Sigmoid colon (tissue), 6 donors: ENCODE measurements at regions not wholly inside any gene's neighbourhood (a gene's known extent, or its start where the extent isn't known, plus 50 kb on each side); places are given as distances from the start of the nearest gene placed in this dataset.

Source experiments
- DNase-seq: peaks from one replicate; pipeline ENCODE4 v3.0.0-alpha.2; 2019
- H3K27ac ChIP-seq, 4 donors: fragments of 200-600 bp; sonication (generic); one replicate each; pipeline ENCODE4 v1.5.1; 2016 to 2019; ENCODE audit warnings: mild to moderate bottlenecking in 1 of 4
- H3K27me3 ChIP-seq, 3 donors: fragments of 200-600 bp; sonication (generic); one replicate each; pipeline ENCODE4 v1.5.1; 2019; ENCODE audit warnings: mild to moderate bottlenecking in 1 of 3
- H3K36me3 ChIP-seq, 4 donors: fragments of 200-600 bp; sonication (generic); one replicate each; pipeline ENCODE4 v1.5.1; 2016 to 2019
- H3K4me1 ChIP-seq, 4 donors: fragments of 200-600 bp; sonication (generic); one replicate each; pipeline ENCODE4 v1.5.1; 2017 to 2019
- H3K4me3 ChIP-seq, 4 donors: fragments of 200-600 bp; sonication (generic); one replicate each; pipeline ENCODE4 v1.5.1; 2017 to 2019; ENCODE audit warnings: mild to moderate bottlenecking in 2 of 4, moderate library complexity in 1 of 4
- H3K9me3 ChIP-seq, 4 donors: fragments of 200-600 bp in 3 of 4; sonication (generic) in 3 of 4; one replicate each; pipeline versions ENCODE4 v1.5.1 to v1.6.1; 2013 to 2019
- CTCF ChIP-seq, 4 experiments: fragments of 450-650 bp in 3 of 4; fragments of 200-600 bp in 1 of 4; IDR thresholded peaks; one replicate each; pipeline ENCODE4 v1.5.1; 2016 to 2019; ENCODE audit warnings: antibody characterized with exemption in 4 of 4, mild to moderate bottlenecking in 3 of 4, moderate library complexity in 2 of 4
- EP300 ChIP-seq, 4 donors: sonication (generic); formaldehyde crosslinking; IDR thresholded peaks; one replicate each; pipeline ENCODE4 v1.6.1; 2017; ENCODE audit warnings: antibody characterized with exemption in 4 of 4
- POLR2A ChIP-seq, 2 donors: fragments of 450-650 bp; IDR thresholded peaks; one replicate each; pipeline ENCODE4 v1.6.1; 2016; ENCODE audit warnings: antibody characterized with exemption in 2 of 2, mild to moderate bottlenecking in 2 of 2, moderate library complexity in 2 of 2
- POLR2AphosphoS5 ChIP-seq, 4 donors: sonication (generic); formaldehyde crosslinking; IDR thresholded peaks; one replicate each; pipeline ENCODE4 v1.6.1; 2017; ENCODE audit warnings: antibody characterized with exemption in 4 of 4
- WGBS, 2 donors: extraction: QIAGEN DNeasy Blood & Tissue Kit; methylation state at CpG; one replicate each; pipeline ENCODE4 v1.1.7; 2013; 5-methylcytosine and 5-hydroxymethylcytosine counted together
- intact Hi-C: fragments of 100-400 bp; cut with DNase I; formaldehyde crosslinking; loops from one replicate; pipeline ENCODE4 v1.15.1; 2023
- donor health status: healthy with polysubstance abuse.
- donor health status: healthy.

DNA sequence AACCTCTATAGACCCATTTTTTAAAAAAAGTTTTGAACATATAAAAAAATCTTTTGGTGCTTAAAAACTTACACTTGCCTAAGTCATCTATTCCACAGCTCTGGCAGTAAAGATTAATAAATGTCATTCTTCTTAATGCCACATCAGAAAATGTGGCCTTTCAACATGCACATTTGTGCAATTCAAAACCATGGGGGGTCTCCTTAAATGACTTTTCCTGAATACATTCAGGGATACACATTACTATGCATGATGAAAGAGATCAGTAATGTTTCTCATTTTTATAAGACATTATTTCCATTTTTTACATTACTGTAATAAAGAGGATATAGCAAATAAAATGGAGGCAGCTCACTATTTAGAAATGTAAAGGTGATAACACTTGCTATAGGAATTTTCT is 142.3 kb downstream of the RBM43 start:
- Histone ChIP-seq H3K4me1 (no peaks in the 10 kb centered on the region), H3K27ac (no peak overlapping the region), H3K9me3 (peaks cover 0 to 5% (median 0%) of the 10 kb centered on the region in 4 donors), H3K4me3 (no peak overlapping the region), H3K36me3 (no peaks in the 10 kb centered on the region), H3K27me3 (no peaks in the 10 kb centered on the region)
- TF ChIP-seq POLR2A (IDR thresholded peaks at IDR 0.05) (no peak), POLR2AphosphoS5 (IDR thresholded peaks at IDR 0.05) (no peak), CTCF (IDR thresholded peaks at IDR 0.05) (no peak), EP300 (IDR thresholded peaks at IDR 0.05) (no peak)
- intact Hi-C loops, result no loop called here
- no peak for DNase-seq

GRCh38 chr2:151118269-151118668 is 143.4 kb downstream of the RBM43 start:
- H3K27me3 ChIP-seq, result no peaks in the 10 kb centered on the region
- no peaks in the 10 kb centered on the region for H3K36me3 ChIP-seq
- TF ChIP-seq POLR2A (IDR thresholded peaks at IDR 0.05) (no peak), POLR2AphosphoS5 (IDR thresholded peaks at IDR 0.05) (no peak), EP300 (IDR thresholded peaks at IDR 0.05) (no peak), CTCF (IDR thresholded peaks at IDR 0.05) (no peak)
- no peak overlapping the region for H3K4me3 ChIP-seq
- intact Hi-C loops, result no loop called here
- peaks cover 0 to 5% (median 0%) of the 10 kb centered on the region in 4 donors for H3K9me3 ChIP-seq
- no peak overlapping the region for H3K27ac ChIP-seq
- DNase-seq, result no peak
- H3K4me1 ChIP-seq, result no peaks in the 10 kb centered on the region

GRCh38 chr2:151114874-151115273 is 146.8 kb downstream of the RBM43 start:
- Histone ChIP-seq H3K27me3 (no peaks in the 10 kb centered on the region), H3K4me1 (no peaks in the 10 kb centered on the region), H3K9me3 (peaks cover 0 to 5% (median 0%) of the 10 kb centered on the region in 4 donors), H3K27ac (no peak overlapping the region), H3K4me3 (no peak overlapping the region), H3K36me3 (no peaks in the 10 kb centered on the region)
- intact Hi-C loops, result no loop called here
- WGBS, 2 donors, result 69 to 86% methylated on average over 3 of the region's 3 CpGs
- TF ChIP-seq EP300 (IDR thresholded peaks at IDR 0.05), result no peak
- no peak for TF ChIP-seq CTCF (IDR thresholded peaks at IDR 0.05)
- no peak for TF ChIP-seq POLR2A (IDR thresholded peaks at IDR 0.05)
- TF ChIP-seq POLR2AphosphoS5 (IDR thresholded peaks at IDR 0.05), result no peak
- DNase-seq, result no peak

GRCh38 chr2:151113318-151113717 is 148.3 kb downstream of the RBM43 start:
- no peaks in the 10 kb centered on the region for H3K4me1 ChIP-seq
- H3K27ac ChIP-seq, result no peak overlapping the region
- H3K27me3 ChIP-seq, result no peaks in the 10 kb centered on the region
- 40 to 68% methylated on average over 3 of the region's 3 CpGs for WGBS, 2 donors
- no peak overlapping the region for H3K4me3 ChIP-seq
- no peak for DNase-seq
- H3K9me3 ChIP-seq, result peaks cover 0 to 3% (median 0%) of the 10 kb centered on the region in 4 donors
- H3K36me3 ChIP-seq, result no peaks in the 10 kb centered on the region
- no peak for TF ChIP-seq POLR2AphosphoS5 (IDR thresholded peaks at IDR 0.05)
- no peak for TF ChIP-seq CTCF (IDR thresholded peaks at IDR 0.05)
- no peak for TF ChIP-seq EP300 (IDR thresholded peaks at IDR 0.05)
- TF ChIP-seq POLR2A (IDR thresholded peaks at IDR 0.05), result no peak
- intact Hi-C loops, result no loop called here

DNA sequence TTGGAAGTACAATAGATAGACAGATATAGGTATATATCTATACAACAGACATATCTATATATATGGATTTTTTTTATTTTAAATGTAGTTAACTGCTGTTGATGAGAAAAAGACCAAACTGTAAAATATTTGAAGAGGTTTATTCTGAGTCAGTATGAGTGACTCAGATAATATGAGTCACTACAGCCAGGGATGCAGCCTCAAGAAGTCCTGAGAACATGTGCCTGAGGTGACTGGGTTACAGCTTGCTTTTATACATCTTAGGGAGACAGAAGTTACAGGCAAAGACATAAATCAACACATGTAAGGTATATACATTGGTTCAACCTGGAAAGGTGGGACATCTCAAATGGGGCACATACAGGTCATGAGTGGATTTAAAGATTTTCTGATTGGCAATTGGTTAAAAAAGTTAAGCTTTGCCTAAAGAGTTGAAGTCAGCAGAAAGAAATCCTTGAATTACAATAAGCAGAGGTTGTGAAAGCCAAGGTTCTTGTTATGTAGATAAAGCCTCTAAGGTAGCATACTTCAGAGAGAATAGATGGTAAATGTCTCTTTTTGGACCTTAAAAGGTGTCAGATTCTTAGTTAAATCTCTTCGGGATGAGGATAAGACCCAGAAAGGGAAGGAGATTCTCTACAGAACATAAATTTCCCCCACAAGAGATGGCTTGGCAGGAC is 149.9 kb downstream of the RBM43 start:
- Histone ChIP-seq H3K4me3 (no peak overlapping the region), H3K4me1 (no peaks in the 10 kb centered on the region), H3K36me3 (no peaks in the 10 kb centered on the region), H3K27ac (no peak overlapping the region), H3K9me3 (no peaks in the 10 kb centered on the region), H3K27me3 (no peaks in the 10 kb centered on the region)
- WGBS, 2 donors, result 43 to 53% methylated on average over 1 of the region's 1 CpG
- TF ChIP-seq POLR2AphosphoS5 (IDR thresholded peaks at IDR 0.05), result no peak
- no peak for TF ChIP-seq EP300 (IDR thresholded peaks at IDR 0.05)
- TF ChIP-seq POLR2A (IDR thresholded peaks at IDR 0.05), result no peak
- TF ChIP-seq CTCF (IDR thresholded peaks at IDR 0.05), result no peak
- intact Hi-C loops, result no loop called here
- DNase-seq, result no peak
